GM19193 (cell line): ENCODE measurements at regions not wholly inside any gene's neighbourhood (a gene's known extent, or its start where the extent isn't known, plus 50 kb on each side); places are given as distances from the start of the nearest gene placed in this dataset.
A peak's percentile ranks its signal among the peaks of the same experiment; 100 is the strongest.

Experiments used
- POLR2A ChIP-seq: IDR thresholded peaks from 4 replicates; pipeline ENCODE4 v1.6.1; 2011; ENCODE audit not compliant: insufficient read depth, insufficient read length; ENCODE audit errors: extremely low read depth

GRCh38 chr12:124375141-124375788, 80.4 kb downstream of the RFLNA start:
- no peak for TF ChIP-seq POLR2A

GRCh38 chr12:124374567-124374966, 79.7 kb downstream of the RFLNA start:
- TF ChIP-seq POLR2A, result peak; percentile 26

- no peak for TF ChIP-seq POLR2A
These were observed 79.3 kb downstream of the RFLNA start for GRCh38 chr12:124374147-124374546.

- no peak for TF ChIP-seq POLR2A
These were observed 77.9 kb downstream of the RFLNA start for GRCh38 chr12:124372831-124373230.

- TF ChIP-seq POLR2A, result no peak
These were observed 77.2 kb downstream of the RFLNA start for GRCh38 chr12:124371970-124372555.

GRCh38 chr12:124371366-124371765, 76.5 kb downstream of the RFLNA start:
- TF ChIP-seq POLR2A, result no peak

- TF ChIP-seq POLR2A, result no peak
These were observed 76.0 kb downstream of the RFLNA start for GRCh38 chr12:124370851-124371250.

GRCh38 chr12:124370384-124370783, 75.5 kb downstream of the RFLNA start:
- TF ChIP-seq POLR2A, result no peak

GRCh38 chr12:124369827-124370378, 75.0 kb downstream of the RFLNA start:
- no peak for TF ChIP-seq POLR2A

GRCh38 chr12:124369055-124369826, 74.3 kb downstream of the RFLNA start:
- TF ChIP-seq POLR2A, result no peak

- TF ChIP-seq POLR2A, result no peak
These were observed 73.6 kb downstream of the RFLNA start for GRCh38 chr12:124368421-124369032.

- no peak for TF ChIP-seq POLR2A
These were observed 71.0 kb downstream of the RFLNA start for GRCh38 chr12:124365726-124366430.
